B cell (primary cell): ENCODE measurements at regions not wholly inside any gene's neighbourhood (a gene's known extent, or its start where the extent isn't known, plus 50 kb on each side); places are given as distances from the start of the nearest gene placed in this dataset.

ENCODE experiments used
- ATAC-seq: fragments of 200-7000 bp; cut with Tn5 transposase; one replicate; pipeline ENCODE4 v1.10.0; 2021; ENCODE audit warnings: low read depth, mild to moderate bottlenecking, moderate number of reproducible peaks, moderate library complexity
- CTCF ChIA-PET: fragments of 350-600 bp; sonication (Branson Sonifier 250); formaldehyde crosslinking; loops from one replicate; lab custom pipeline; 2021; ENCODE audit warnings: antibody characterized with exemption, inconsistent platforms; lab: Charles Lee
- POLR2A ChIA-PET: fragments of 350-600 bp; sonication (Branson Sonifier 250); formaldehyde crosslinking; loops from one replicate; lab custom pipeline; 2021; ENCODE audit warnings: antibody characterized with exemption; lab: Charles Lee
- DNase-seq: peaks from one replicate; pipeline ENCODE4 v3.0.0; 2013
- H2AFZ ChIP-seq: 2 replicates; pipeline ENCODE4 v1.6.1; 2012; ENCODE audit warnings: mild to moderate bottlenecking, low read depth, low read length; ENCODE audit not compliant: insufficient read depth, poor library complexity, severe bottlenecking
- H3K27ac ChIP-seq, 2 donors: 1 replicate in 1 of 2; 2 replicates in 1 of 2; pipeline ENCODE4 v1.5.1; 2012 to 2013; ENCODE audit warnings: low read length in 2 of 2, mild to moderate bottlenecking in 2 of 2, moderate library complexity in 1 of 2
- H3K27me3 ChIP-seq, 4 experiments: fragments of 200-600 bp in 1 of 4; sonication (generic) in 1 of 4; replicated peaks in 1 of 4; 1 replicate in 2 of 4; 2 replicates in 2 of 4; pipeline versions ENCODE4 v1.6.1 to v1.7.0; 2013 to 2016; ENCODE audit warnings: low read length in 3 of 4, mild to moderate bottlenecking in 2 of 4, mixed read lengths in 1 of 4, moderate library complexity in 1 of 4; ENCODE audit not compliant: insufficient read depth in 4 of 4, control insufficient read depth in 3 of 4; ENCODE audit errors: control extremely low read depth in 1 of 4
- H3K36me3 ChIP-seq, 2 experiments: replicated peaks in 1 of 2; 1 replicate in 1 of 2; 2 replicates in 1 of 2; pipeline versions ENCODE4 v1.6.1 to v1.7.1; 2013; ENCODE audit warnings: low read length in 1 of 2; ENCODE audit not compliant: insufficient read depth in 2 of 2, control insufficient read depth in 1 of 2; ENCODE audit errors: control extremely low read depth in 1 of 2, extremely low read depth in 1 of 2
- H3K4me1 ChIP-seq, 2 donors: fragments of 200-600 bp in 1 of 2; sonication (generic) in 1 of 2; 1 replicate in 1 of 2; 2 replicates in 1 of 2; pipeline versions ENCODE4 v1.5.1 to v1.6.1; 2013 to 2017; ENCODE audit warnings: low read length in 2 of 2; ENCODE audit not compliant: control insufficient read depth in 2 of 2, insufficient read depth in 2 of 2
- H3K4me2 ChIP-seq: replicated peaks from 2 replicates; pipeline ENCODE3; 2012; ENCODE audit warnings: mild to moderate bottlenecking, low read depth, low read length; ENCODE audit not compliant: poor library complexity, severe bottlenecking
- H3K4me3 ChIP-seq, 5 experiments: fragments of 200-600 bp in 1 of 5; sonication (generic) in 1 of 5; 1 replicate in 3 of 5; 2 replicates in 2 of 5; pipeline versions ENCODE4 v1.5.1 to v1.7.0; 2011 to 2016; ENCODE audit warnings: low read length in 4 of 5, mild to moderate bottlenecking in 4 of 5, low read depth in 2 of 5, control low read depth in 1 of 5, moderate library complexity in 1 of 5; ENCODE audit not compliant: insufficient read depth in 1 of 5; ENCODE audit errors: control extremely low read depth in 1 of 5, extremely low read depth in 1 of 5
- H3K79me2 ChIP-seq: fragments of 200-600 bp; sonication (generic); one replicate; pipeline ENCODE4 v1.6.0; 2016; ENCODE audit warnings: low read length; ENCODE audit not compliant: control insufficient read depth, insufficient read depth
- H3K9ac ChIP-seq: fragments of 200-600 bp; sonication (generic); 2 replicates; pipeline ENCODE4 v1.6.1; 2017; ENCODE audit warnings: mild to moderate bottlenecking, low read length, moderate library complexity
- H3K9me3 ChIP-seq, 3 donors: one replicate each; pipeline versions ENCODE4 v1.6.1 to v1.7.1; 2013; ENCODE audit warnings: low read length in 2 of 3; ENCODE audit not compliant: control insufficient read depth in 2 of 3, insufficient read depth in 1 of 3; ENCODE audit errors: control extremely low read depth in 1 of 3
- H4K20me1 ChIP-seq: 2 replicates; pipeline ENCODE4 v1.6.0; 2012; ENCODE audit warnings: mild to moderate bottlenecking, low read length; ENCODE audit not compliant: insufficient read depth, control insufficient read depth, poor library complexity, severe bottlenecking
- H3K27ac Mint-ChIP-seq: one replicate; pipeline ENCODE4 v1.8.0; 2021; ENCODE audit warnings: mixed read lengths
- H3K27me3 Mint-ChIP-seq: one replicate; pipeline ENCODE4 v1.8.0; 2021; ENCODE audit warnings: mixed read lengths
- H3K4me1 Mint-ChIP-seq: one replicate; pipeline ENCODE4 v1.8.0; 2021; ENCODE audit warnings: mixed read lengths
- H3K4me3 Mint-ChIP-seq: one replicate; pipeline ENCODE4 v1.8.0; 2021; ENCODE audit warnings: mixed read lengths
- H3K9me3 Mint-ChIP-seq: one replicate; pipeline ENCODE4 v1.8.0; 2022; ENCODE audit warnings: mixed read lengths; ENCODE audit not compliant: insufficient read depth
- EZH2 ChIP-seq: IDR thresholded peaks from 2 replicates; pipeline ENCODE4 v1.6.1; 2012; ENCODE audit warnings: borderline replicate concordance, low read depth, mild to moderate bottlenecking, moderate library complexity, low read length; ENCODE audit not compliant: insufficient read depth, poor library complexity, severe bottlenecking
- WGBS: methylation state at CpG from one replicate; pipeline ENCODE4 v1.1.5; 2013; ENCODE audit warnings: missing lambda C conversion rate; ENCODE audit not compliant: insufficient coverage; 5-methylcytosine and 5-hydroxymethylcytosine counted together
- intact Hi-C: fragments of 100-400 bp; cut with micrococcal nuclease; formaldehyde crosslinking; loops from one replicate; pipeline ENCODE4 v1.10.0; 2022
- TF ChIP-seq, protein P1 (sequence below): fragments of 200-600 bp; IDR thresholded peaks from one replicate; pipeline ENCODE4 v1.8.0; 2022; ENCODE audit warnings: antibody characterized with exemption, mild to moderate bottlenecking

DNA sequence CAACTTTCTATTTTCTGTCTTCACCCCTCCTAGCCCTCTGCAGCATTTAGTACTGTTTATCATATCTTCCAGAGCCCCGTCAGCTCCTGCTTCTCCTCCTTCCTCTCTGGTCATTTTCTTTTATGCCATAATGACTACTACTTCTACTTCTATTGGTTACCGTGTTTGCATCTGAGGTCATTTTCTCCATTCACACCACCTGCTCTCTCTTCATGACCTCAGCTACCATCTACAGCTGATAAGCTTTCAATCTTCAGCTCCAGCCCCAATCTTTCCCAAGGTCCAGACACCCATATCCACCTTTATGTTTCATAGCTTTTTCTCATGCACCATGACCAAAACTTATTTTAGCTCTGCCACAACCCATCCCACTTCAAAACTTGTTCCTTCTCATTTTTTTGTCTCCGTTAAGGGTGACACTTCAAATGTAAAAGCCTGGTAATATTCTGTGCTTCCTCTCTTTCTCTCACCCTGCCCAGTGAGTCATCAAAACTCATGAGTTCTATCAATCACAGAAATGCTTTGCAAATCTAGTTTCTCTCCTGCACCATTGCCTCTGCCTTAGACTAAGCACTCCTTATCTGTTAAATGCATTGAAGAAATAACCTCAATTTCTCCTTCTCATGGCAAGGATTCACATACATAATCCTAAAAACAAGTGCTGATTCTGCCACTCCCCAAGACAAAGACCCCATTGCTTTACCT is 71.3 kb upstream of the IQCM start:
- no peaks in the 10 kb centered on the region for H3K36me3 ChIP-seq
- ChIA-PET POLR2A (no interaction called here), CTCF (no interaction called here)
- H3K4me1 ChIP-seq, result no peaks in the 10 kb centered on the region
- no peak for TF ChIP-seq EZH2
- TF ChIP-seq, protein P1, sequence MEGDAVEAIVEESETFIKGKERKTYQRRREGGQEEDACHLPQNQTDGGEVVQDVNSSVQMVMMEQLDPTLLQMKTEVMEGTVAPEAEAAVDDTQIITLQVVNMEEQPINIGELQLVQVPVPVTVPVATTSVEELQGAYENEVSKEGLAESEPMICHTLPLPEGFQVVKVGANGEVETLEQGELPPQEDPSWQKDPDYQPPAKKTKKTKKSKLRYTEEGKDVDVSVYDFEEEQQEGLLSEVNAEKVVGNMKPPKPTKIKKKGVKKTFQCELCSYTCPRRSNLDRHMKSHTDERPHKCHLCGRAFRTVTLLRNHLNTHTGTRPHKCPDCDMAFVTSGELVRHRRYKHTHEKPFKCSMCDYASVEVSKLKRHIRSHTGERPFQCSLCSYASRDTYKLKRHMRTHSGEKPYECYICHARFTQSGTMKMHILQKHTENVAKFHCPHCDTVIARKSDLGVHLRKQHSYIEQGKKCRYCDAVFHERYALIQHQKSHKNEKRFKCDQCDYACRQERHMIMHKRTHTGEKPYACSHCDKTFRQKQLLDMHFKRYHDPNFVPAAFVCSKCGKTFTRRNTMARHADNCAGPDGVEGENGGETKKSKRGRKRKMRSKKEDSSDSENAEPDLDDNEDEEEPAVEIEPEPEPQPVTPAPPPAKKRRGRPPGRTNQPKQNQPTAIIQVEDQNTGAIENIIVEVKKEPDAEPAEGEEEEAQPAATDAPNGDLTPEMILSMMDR, result no peak
- H3K4me1 Mint-ChIP-seq, result no peaks in the 10 kb centered on the region
- WGBS, result 60% methylated on average over 3 of the region's 3 CpGs
- peaks cover 3% of the 10 kb centered on the region for H3K27me3 Mint-ChIP-seq
- no peak overlapping the region for H3K27ac ChIP-seq
- no peak overlapping the region for H2AFZ ChIP-seq
- no peak overlapping the region for H3K4me2 ChIP-seq
- intact Hi-C loops, result no loop called here
- H3K79me2 ChIP-seq, result no peaks in the 10 kb centered on the region
- no peaks in the 10 kb centered on the region for H4K20me1 ChIP-seq
- H3K4me3 Mint-ChIP-seq, result no peak overlapping the region
- no peaks in the 10 kb centered on the region for H3K9me3 ChIP-seq
- DNase-seq (no peak), ATAC-seq (no peak)
- H3K4me3 ChIP-seq, result no peak overlapping the region
- H3K27me3 ChIP-seq, result no peaks in the 10 kb centered on the region
- no peak overlapping the region for H3K27ac Mint-ChIP-seq
- no peak overlapping the region for H3K9ac ChIP-seq
- no peaks in the 10 kb centered on the region for H3K9me3 Mint-ChIP-seq

DNA sequence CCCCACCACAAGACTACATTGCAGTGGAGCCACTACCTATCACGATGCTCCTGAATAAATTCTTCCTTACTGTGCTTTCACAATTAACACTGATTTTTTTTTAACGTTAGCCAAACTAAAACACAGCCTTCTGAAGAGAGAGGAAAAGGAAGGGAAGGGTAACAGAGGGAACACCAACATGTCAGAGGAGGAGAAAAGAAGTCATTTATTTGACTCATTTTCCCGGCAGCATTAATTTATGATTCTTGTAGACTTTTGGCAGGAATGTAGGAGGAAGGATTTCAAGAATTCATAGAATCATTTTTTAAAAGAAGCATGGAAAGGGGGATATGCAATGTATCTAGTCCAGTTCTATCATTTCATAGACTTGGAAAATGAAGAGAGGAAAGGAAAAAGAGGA is 74.3 kb upstream of the IQCM start:
- intact Hi-C loops, result no loop called here
- H4K20me1 ChIP-seq, result no peaks in the 10 kb centered on the region
- no peak overlapping the region for H2AFZ ChIP-seq
- Mint-ChIP-seq H3K27me3 (peaks cover 6% of the 10 kb centered on the region), H3K4me1 (no peaks in the 10 kb centered on the region), H3K9me3 (no peaks in the 10 kb centered on the region), H3K27ac (no peak overlapping the region), H3K4me3 (no peak overlapping the region)
- DNase-seq, result no peak
- TF ChIP-seq, protein P1, result no peak
- no peak for TF ChIP-seq EZH2
- H3K4me3 ChIP-seq, result no peak overlapping the region
- WGBS, result no CpG with 5 or more reads among the region's 3 CpGs
- no peaks in the 10 kb centered on the region for H3K79me2 ChIP-seq
- no peak for ATAC-seq
- H3K9ac ChIP-seq, result no peak overlapping the region
- H3K4me1 ChIP-seq, result no peaks in the 10 kb centered on the region
- H3K27me3 ChIP-seq, result no peaks in the 10 kb centered on the region
- CTCF ChIA-PET, result no interaction called here
- H3K9me3 ChIP-seq, result no peaks in the 10 kb centered on the region
- no peak overlapping the region for H3K27ac ChIP-seq
- no peak overlapping the region for H3K4me2 ChIP-seq
- no peaks in the 10 kb centered on the region for H3K36me3 ChIP-seq
- POLR2A ChIA-PET, result no interaction called here
